NB4 (cell line): ENCODE measurements at regions not wholly inside any gene's neighbourhood (a gene's known extent, or its start where the extent isn't known, plus 50 kb on each side); places are given as distances from the start of the nearest gene placed in this dataset.

Experiments used
- DNase-seq: peaks from one replicate; pipeline ENCODE4 v3.0.0; 2010; ENCODE audit warnings: low read depth
- H3K4me3 ChIP-seq: one replicate; pipeline ENCODE4 v1.5.1; 2011; ENCODE audit warnings: mild to moderate bottlenecking, low read depth, low read length, moderate library complexity
- CTCF ChIP-seq: IDR thresholded peaks from one replicate; pipeline ENCODE4 v1.5.1; 2012; ENCODE audit warnings: low read depth, low read length
- MYC ChIP-seq: IDR thresholded peaks from 2 replicates; pipeline ENCODE4 v1.6.1; 2011; ENCODE audit warnings: low read depth, low read length
- POLR2A ChIP-seq: IDR thresholded peaks from 2 replicates; pipeline ENCODE4 v1.6.1; 2011; ENCODE audit warnings: mild to moderate bottlenecking; ENCODE audit not compliant: insufficient read length; ENCODE audit errors: extremely low read depth
- TF ChIP-seq, protein P1 (sequence below): IDR thresholded peaks from 2 replicates; pipeline ENCODE4 v1.6.1; 2011; ENCODE audit warnings: low read depth, low read length

DNA sequence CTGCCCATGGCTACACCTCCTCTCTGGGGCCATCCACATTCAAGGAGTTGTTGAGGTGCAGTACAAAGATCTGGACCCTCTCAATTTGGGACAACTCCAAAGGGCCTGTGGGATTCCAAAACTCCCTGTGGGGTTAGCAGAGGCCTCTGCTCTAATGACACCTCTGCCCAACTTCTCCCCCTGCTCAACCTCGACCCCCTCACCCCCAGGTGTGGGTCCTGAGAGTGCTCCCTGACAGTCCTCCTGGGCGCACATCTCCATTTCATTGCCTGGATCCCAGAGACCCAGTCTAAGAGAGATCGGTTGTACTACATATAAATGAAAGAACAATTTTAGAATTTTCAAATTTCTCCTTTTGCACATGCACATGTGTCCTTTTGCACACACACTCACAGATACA is 73.0 kb upstream of the NKD1 start:
- TF ChIP-seq, protein P1, sequence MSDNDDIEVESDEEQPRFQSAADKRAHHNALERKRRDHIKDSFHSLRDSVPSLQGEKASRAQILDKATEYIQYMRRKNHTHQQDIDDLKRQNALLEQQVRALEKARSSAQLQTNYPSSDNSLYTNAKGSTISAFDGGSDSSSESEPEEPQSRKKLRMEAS: no peak
- TF ChIP-seq CTCF: no peak
- TF ChIP-seq POLR2A: no peak
- TF ChIP-seq MYC: no peak

GRCh38 chr16:50474138-50474537 is 74.1 kb upstream of the NKD1 start:
- TF ChIP-seq, protein P1: no peak
- TF ChIP-seq MYC (no peak), POLR2A (no peak), CTCF (no peak)
- DNase-seq: no peak
- no peak overlapping the region for H3K4me3 ChIP-seq

More for the DNA sequence above, 73.0 kb upstream of the NKD1 start:
- DNase-seq: no peak
- no peak overlapping the region for H3K4me3 ChIP-seq

GRCh38 chr16:50473356-50473945 is 74.7 kb upstream of the NKD1 start:
- DNase-seq: peak; percentile 59

GRCh38 chr16:50472472-50472871 is 75.7 kb upstream of the NKD1 start:
- TF ChIP-seq CTCF: no peak
- TF ChIP-seq MYC: no peak

More at GRCh38 chr16:50473356-50473945, 74.7 kb upstream of the NKD1 start:
- TF ChIP-seq MYC (no peak), CTCF (no peak), POLR2A (no peak)
- TF ChIP-seq, protein P1: no peak
- H3K4me3 ChIP-seq: no peak overlapping the region

GRCh38 chr16:50470687-50471086 is 77.5 kb upstream of the NKD1 start:
- TF ChIP-seq CTCF: no peak
- TF ChIP-seq, protein P1: no peak
- TF ChIP-seq POLR2A: no peak
- no peak for TF ChIP-seq MYC
- no peak for DNase-seq
- no peak overlapping the region for H3K4me3 ChIP-seq

More at GRCh38 chr16:50472472-50472871, 75.7 kb upstream of the NKD1 start:
- H3K4me3 ChIP-seq: no peak overlapping the region
- DNase-seq: no peak

GRCh38 chr16:50469744-50470321 is 78.4 kb upstream of the NKD1 start:
- no peak for TF ChIP-seq POLR2A
- no peak for TF ChIP-seq MYC
- TF ChIP-seq CTCF: no peak
- TF ChIP-seq, protein P1: no peak
- no peak for DNase-seq
- H3K4me3 ChIP-seq: no peak overlapping the region
